ENCODE measurements at regions not wholly inside any gene's neighbourhood (a gene's known extent, or its start where the extent isn't known, plus 50 kb on each side); places are given as distances from the start of the nearest gene placed in this dataset.

- Histone ChIP-seq H3K4me1 (ENCODE audit: control insufficient read depth in 1 of 2, insufficient read depth in 2 of 2, low read length in 2 of 2) (no peaks in the 10 kb centered on the region), H3K27ac (ENCODE audit: low read depth in 1 of 2, low read length in 2 of 2) (no peak overlapping the region), H3K9me3 (ENCODE audit: control insufficient read depth, low read length) (no peaks in the 10 kb centered on the region), H3K36me3 (ENCODE audit: control insufficient read depth in 1 of 2, insufficient read depth in 2 of 2, low read length in 1 of 2) (no peaks in the 10 kb centered on the region), H3K27me3 (ENCODE audit: control insufficient read depth in 1 of 2, insufficient read depth in 2 of 2, low read length in 1 of 2) (no peaks in the 10 kb centered on the region), H3K4me3 (ENCODE audit: low read length in 2 of 2) (no peak overlapping the region)
- WGBS, 2 donors: 95 to 96% methylated on average over 4 of the region's 4 CpGs
- intact Hi-C loops (cut with DNase I): no loop called here
- DNase-seq: no peak
- ATAC-seq (ENCODE audit: low FRiP score): no peak
These were observed 100.3 kb downstream of the TANC2 start for GRCh38 chr17:63066158-63066813.

GRCh38 chr17:63069245-63069644, 103.2 kb downstream of the TANC2 start:
- Histone ChIP-seq H3K4me1 (ENCODE audit: control insufficient read depth in 1 of 2, insufficient read depth in 2 of 2, low read length in 2 of 2) (no peaks in the 10 kb centered on the region), H3K27ac (ENCODE audit: low read depth in 1 of 2, low read length in 2 of 2) (no peak overlapping the region), H3K27me3 (ENCODE audit: control insufficient read depth in 1 of 2, insufficient read depth in 2 of 2, low read length in 1 of 2) (no peaks in the 10 kb centered on the region), H3K36me3 (ENCODE audit: control insufficient read depth in 1 of 2, insufficient read depth in 2 of 2, low read length in 1 of 2) (no peaks in the 10 kb centered on the region), H3K4me3 (ENCODE audit: low read length in 2 of 2) (no peak overlapping the region), H3K9me3 (ENCODE audit: control insufficient read depth, low read length) (no peaks in the 10 kb centered on the region)
- no peak for ATAC-seq (ENCODE audit: low FRiP score)
- WGBS, 2 donors: 62 to 76% methylated on average over 1 of the region's 1 CpG
- intact Hi-C loops (cut with DNase I): no loop called here
- no peak for DNase-seq

- 95 to 98% methylated on average over 1 of the region's 1 CpG for WGBS, 2 donors
- Histone ChIP-seq H3K9me3 (ENCODE audit: control insufficient read depth, low read length) (no peaks in the 10 kb centered on the region), H3K36me3 (ENCODE audit: control insufficient read depth in 1 of 2, insufficient read depth in 2 of 2, low read length in 1 of 2) (no peaks in the 10 kb centered on the region), H3K4me1 (ENCODE audit: control insufficient read depth in 1 of 2, insufficient read depth in 2 of 2, low read length in 2 of 2) (no peaks in the 10 kb centered on the region), H3K27ac (ENCODE audit: low read depth in 1 of 2, low read length in 2 of 2) (no peak overlapping the region), H3K27me3 (ENCODE audit: control insufficient read depth in 1 of 2, insufficient read depth in 2 of 2, low read length in 1 of 2) (no peaks in the 10 kb centered on the region), H3K4me3 (ENCODE audit: low read length in 2 of 2) (no peak overlapping the region)
- ATAC-seq (ENCODE audit: low FRiP score): no peak
- no peak for DNase-seq
- intact Hi-C loops (cut with DNase I): loop anchor here in 1 of 2 donors (10.0 kb wide), 1 partner anchor 365 kb away; no protein-coding TSS in a partner anchor
These were observed 104.0 kb downstream of the TANC2 start for GRCh38 chr17:63070031-63070430.

GRCh38 chr17:63071797-63072196, 105.8 kb downstream of the TANC2 start:
- intact Hi-C loops (cut with DNase I): loop anchor here in 1 of 2 donors (10.0 kb wide), 1 partner anchor 367 kb away; no protein-coding TSS in a partner anchor
- H3K27ac ChIP-seq (ENCODE audit: low read depth in 1 of 2, low read length in 2 of 2): no peak overlapping the region
- no peaks in the 10 kb centered on the region for H3K9me3 ChIP-seq (ENCODE audit: control insufficient read depth, low read length)
- H3K4me1 ChIP-seq (ENCODE audit: control insufficient read depth in 1 of 2, insufficient read depth in 2 of 2, low read length in 2 of 2): no peaks in the 10 kb centered on the region
- ATAC-seq (ENCODE audit: low FRiP score): no peak
- no peaks in the 10 kb centered on the region for H3K27me3 ChIP-seq (ENCODE audit: control insufficient read depth in 1 of 2, insufficient read depth in 2 of 2, low read length in 1 of 2)
- WGBS, 2 donors: 87 to 92% methylated on average over 2 of the region's 2 CpGs
- no peaks in the 10 kb centered on the region for H3K36me3 ChIP-seq (ENCODE audit: control insufficient read depth in 1 of 2, insufficient read depth in 2 of 2, low read length in 1 of 2)
- no peak overlapping the region for H3K4me3 ChIP-seq (ENCODE audit: low read length in 2 of 2)
- DNase-seq: no peak

- Histone ChIP-seq H3K27ac (ENCODE audit: low read depth in 1 of 2, low read length in 2 of 2) (no peak overlapping the region), H3K9me3 (ENCODE audit: control insufficient read depth, low read length) (no peaks in the 10 kb centered on the region), H3K4me1 (ENCODE audit: control insufficient read depth in 1 of 2, insufficient read depth in 2 of 2, low read length in 2 of 2) (no peaks in the 10 kb centered on the region), H3K27me3 (ENCODE audit: control insufficient read depth in 1 of 2, insufficient read depth in 2 of 2, low read length in 1 of 2) (no peaks in the 10 kb centered on the region), H3K36me3 (ENCODE audit: control insufficient read depth in 1 of 2, insufficient read depth in 2 of 2, low read length in 1 of 2) (no peaks in the 10 kb centered on the region), H3K4me3 (ENCODE audit: low read length in 2 of 2) (no peak overlapping the region)
- intact Hi-C loops (cut with DNase I): loop anchor here in 1 of 2 donors (10.0 kb wide), 1 partner anchor 371 kb away; no protein-coding TSS in a partner anchor
- 83 to 84% methylated on average over 1 of the region's 1 CpG for WGBS, 2 donors
- DNase-seq (no peak), ATAC-seq (ENCODE audit: low FRiP score) (no peak)
These were observed 109.9 kb downstream of the TANC2 start for GRCh38 chr17:63075969-63076368.

GRCh38 chr17:63078707-63079106, 112.7 kb downstream of the TANC2 start:
- Histone ChIP-seq H3K9me3 (ENCODE audit: control insufficient read depth, low read length) (no peaks in the 10 kb centered on the region), H3K27ac (ENCODE audit: low read depth in 1 of 2, low read length in 2 of 2) (no peak overlapping the region), H3K4me1 (ENCODE audit: control insufficient read depth in 1 of 2, insufficient read depth in 2 of 2, low read length in 2 of 2) (no peaks in the 10 kb centered on the region), H3K27me3 (ENCODE audit: control insufficient read depth in 1 of 2, insufficient read depth in 2 of 2, low read length in 1 of 2) (no peaks in the 10 kb centered on the region), H3K4me3 (ENCODE audit: low read length in 2 of 2) (no peak overlapping the region), H3K36me3 (ENCODE audit: control insufficient read depth in 1 of 2, insufficient read depth in 2 of 2, low read length in 1 of 2) (no peaks in the 10 kb centered on the region)
- intact Hi-C loops (cut with DNase I): loop anchor here in 1 of 2 donors (10.0 kb wide), 1 partner anchor 374 kb away; no protein-coding TSS in a partner anchor
- WGBS, 2 donors: 69 to 74% methylated on average over 3 of the region's 3 CpGs
- ATAC-seq (ENCODE audit: low FRiP score) (no peak), DNase-seq (no peak)

GRCh38 chr17:63082273-63082861, 116.3 kb downstream of the TANC2 start:
- Histone ChIP-seq H3K4me3 (ENCODE audit: low read length in 2 of 2) (no peak overlapping the region), H3K36me3 (ENCODE audit: control insufficient read depth in 1 of 2, insufficient read depth in 2 of 2, low read length in 1 of 2) (no peaks in the 10 kb centered on the region), H3K27ac (ENCODE audit: low read depth in 1 of 2, low read length in 2 of 2) (no peak overlapping the region), H3K9me3 (ENCODE audit: control insufficient read depth, low read length) (no peaks in the 10 kb centered on the region), H3K4me1 (ENCODE audit: control insufficient read depth in 1 of 2, insufficient read depth in 2 of 2, low read length in 2 of 2) (no peaks in the 10 kb centered on the region), H3K27me3 (ENCODE audit: control insufficient read depth in 1 of 2, insufficient read depth in 2 of 2, low read length in 1 of 2) (no peaks in the 10 kb centered on the region)
- intact Hi-C loops (cut with DNase I): loop anchor here (2.0 to 5.0 kb wide), 2 partner anchors 324 to 325 kb away; no protein-coding TSS in a partner anchor
- WGBS, 2 donors: 93 to 96% methylated on average over 2 of the region's 2 CpGs
- DNase-seq (no peak), ATAC-seq (ENCODE audit: low FRiP score) (no peak)

- H3K4me1 ChIP-seq (ENCODE audit: control insufficient read depth in 1 of 2, insufficient read depth in 2 of 2, low read length in 2 of 2): no peaks in the 10 kb centered on the region
- no peaks in the 10 kb centered on the region for H3K27me3 ChIP-seq (ENCODE audit: control insufficient read depth in 1 of 2, insufficient read depth in 2 of 2, low read length in 1 of 2)
- no peaks in the 10 kb centered on the region for H3K9me3 ChIP-seq (ENCODE audit: control insufficient read depth, low read length)
- H3K27ac ChIP-seq (ENCODE audit: low read depth in 1 of 2, low read length in 2 of 2): no peak overlapping the region
- WGBS, 2 donors: 91 to 94% methylated on average over 1 of the region's 1 CpG
- H3K4me3 ChIP-seq (ENCODE audit: low read length in 2 of 2): no peak overlapping the region
- intact Hi-C loops (cut with DNase I): loop anchor here (2.0 to 5.0 kb wide), 2 partner anchors 324 kb away; no protein-coding TSS in a partner anchor
- no peak for DNase-seq
- H3K36me3 ChIP-seq (ENCODE audit: control insufficient read depth in 1 of 2, insufficient read depth in 2 of 2, low read length in 1 of 2): no peaks in the 10 kb centered on the region
- no peak for ATAC-seq (ENCODE audit: low FRiP score)
These were observed 116.9 kb downstream of the TANC2 start for GRCh38 chr17:63082952-63083351.
